ENCODE measurements at regions not wholly inside any gene's neighbourhood (a gene's known extent, or its start where the extent isn't known, plus 50 kb on each side); places are given as distances from the start of the nearest gene placed in this dataset.
"Not testable (repeated sequence)": the region's sequence is repeated elsewhere in the genome, so short reads cannot be mapped to it uniquely, and the experiment has no call there.

DNA sequence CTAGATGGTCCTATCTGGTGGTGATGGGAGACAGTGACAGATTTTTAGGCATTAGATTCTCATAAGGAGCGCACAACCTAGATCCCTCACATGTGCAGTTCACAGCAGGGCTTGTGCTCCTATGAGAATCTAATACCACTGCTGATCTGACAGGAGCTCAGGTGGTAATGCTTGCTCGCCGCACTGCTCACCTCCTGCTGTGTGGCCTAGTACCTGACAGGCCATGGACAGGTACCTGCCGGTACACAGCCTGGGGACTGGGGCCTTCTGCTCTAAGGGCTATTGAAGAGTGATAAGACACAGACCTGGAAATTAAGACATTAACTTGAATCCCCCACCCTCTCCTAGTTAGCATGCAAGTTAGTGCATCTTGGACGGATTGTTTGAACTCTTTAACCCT lies 64.4 kb downstream of the KLRB1 start:
- not testable (repeated sequence) for H3K4me3 ChIP-seq (replicated peaks; ENCODE audit: low read depth, low read length)

DNA sequence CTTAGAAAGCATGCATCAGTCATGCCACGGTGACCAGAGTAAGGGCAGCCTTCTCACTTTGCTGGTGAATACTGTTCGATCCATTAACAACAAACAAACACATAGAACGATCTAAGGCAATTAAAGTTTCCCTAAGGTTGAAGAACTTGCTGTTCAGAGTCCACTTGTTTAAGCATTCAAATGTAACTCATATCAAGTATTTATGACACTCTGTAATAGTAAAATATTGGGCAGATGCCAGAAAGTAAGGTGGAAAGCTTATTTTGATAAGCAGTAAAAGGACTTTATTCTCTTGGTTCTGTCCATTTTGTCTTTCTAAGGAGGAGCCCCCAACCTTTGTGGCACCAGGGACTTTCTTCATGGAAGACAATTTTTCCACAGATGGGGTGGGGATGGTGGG lies 64.9 kb downstream of the KLRB1 start:
- H3K4me3 ChIP-seq (replicated peaks; ENCODE audit: low read depth, low read length); DNase-seq (ENCODE audit: extremely low read depth, low read depth): not testable (repeated sequence)

More for the DNA sequence above, 64.4 kb downstream of the KLRB1 start:
- not testable (repeated sequence) for DNase-seq (ENCODE audit: extremely low read depth, low read depth)

DNA sequence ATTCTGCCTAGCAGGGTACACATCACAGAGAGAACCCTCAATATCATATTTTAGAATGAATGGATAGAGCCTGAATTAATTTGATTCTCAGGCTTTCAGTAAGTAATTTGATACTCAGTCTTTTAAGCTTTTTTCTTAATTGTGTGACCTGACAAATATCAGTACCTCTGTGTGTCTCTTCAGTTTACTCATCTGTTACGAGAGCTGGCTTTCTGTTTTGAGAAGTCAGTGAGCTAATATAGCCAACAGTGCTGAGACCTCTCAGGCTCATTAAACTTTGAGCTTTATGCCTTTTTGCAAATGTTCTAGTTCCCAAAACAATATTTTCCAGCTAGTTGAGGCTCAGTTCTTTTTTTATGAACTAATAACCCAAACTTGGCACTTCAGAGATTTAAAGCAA lies 91.8 kb downstream of the KLRB1 start:
- not testable (repeated sequence) for H3K4me3 ChIP-seq (replicated peaks; ENCODE audit: low read depth, low read length)

DNA sequence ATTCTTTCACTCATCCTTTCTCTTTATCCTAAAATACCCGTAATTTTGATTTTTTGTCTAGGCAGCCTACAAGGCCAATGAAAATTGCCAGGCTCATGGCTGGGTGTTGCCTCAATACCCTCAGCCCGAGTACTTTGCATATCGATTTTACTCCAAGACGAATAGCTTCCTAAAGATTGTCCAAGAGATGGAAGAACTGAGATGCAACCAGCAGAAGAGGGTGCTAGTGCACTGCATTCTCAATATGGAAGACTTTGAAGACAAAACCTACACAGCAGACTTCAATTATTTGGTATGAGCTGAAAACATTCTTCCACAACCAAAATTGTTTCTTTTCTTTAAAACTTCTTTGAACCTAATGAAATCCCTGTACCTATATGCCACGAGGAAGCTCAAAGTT lies 95.0 kb downstream of the KLRB1 start:
- not testable (repeated sequence) for DNase-seq (ENCODE audit: extremely low read depth, low read depth); H3K4me3 ChIP-seq (replicated peaks; ENCODE audit: low read depth, low read length)

More for the DNA sequence above, 91.8 kb downstream of the KLRB1 start:
- not testable (repeated sequence) for DNase-seq (ENCODE audit: extremely low read depth, low read depth)

DNA sequence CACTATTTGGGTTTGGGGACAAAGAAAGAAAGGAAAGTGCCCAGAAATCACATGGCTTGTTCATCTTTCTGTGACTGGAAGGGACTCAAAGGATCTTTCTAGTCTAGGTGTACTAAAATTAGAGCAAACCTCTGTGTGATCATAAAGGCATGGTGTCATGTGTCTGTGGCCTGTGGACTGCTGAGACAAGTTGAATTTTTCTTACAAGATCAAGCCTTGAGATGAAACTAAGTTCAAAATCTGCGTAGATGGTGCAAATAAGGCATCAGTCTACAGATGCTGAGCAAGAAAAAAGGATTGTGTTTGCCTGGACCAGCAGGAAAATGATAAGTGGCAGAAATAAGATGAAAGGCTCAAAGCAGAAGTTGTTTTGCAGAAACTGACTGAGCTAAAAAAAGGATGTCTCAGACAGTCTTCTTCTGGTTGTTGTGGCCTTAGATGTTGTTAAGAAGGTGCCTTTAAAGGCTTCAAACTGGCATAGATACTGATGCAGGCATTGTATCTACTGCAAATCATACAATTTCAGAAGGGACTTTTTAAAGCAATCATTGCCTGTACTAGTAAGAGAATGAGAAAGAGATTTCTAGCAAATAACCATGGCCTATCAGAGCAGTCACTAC lies 97.2 kb downstream of the KLRB1 start:
- not testable (repeated sequence) for H3K4me3 ChIP-seq (replicated peaks; ENCODE audit: low read depth, low read length); DNase-seq (ENCODE audit: extremely low read depth, low read depth)

DNA sequence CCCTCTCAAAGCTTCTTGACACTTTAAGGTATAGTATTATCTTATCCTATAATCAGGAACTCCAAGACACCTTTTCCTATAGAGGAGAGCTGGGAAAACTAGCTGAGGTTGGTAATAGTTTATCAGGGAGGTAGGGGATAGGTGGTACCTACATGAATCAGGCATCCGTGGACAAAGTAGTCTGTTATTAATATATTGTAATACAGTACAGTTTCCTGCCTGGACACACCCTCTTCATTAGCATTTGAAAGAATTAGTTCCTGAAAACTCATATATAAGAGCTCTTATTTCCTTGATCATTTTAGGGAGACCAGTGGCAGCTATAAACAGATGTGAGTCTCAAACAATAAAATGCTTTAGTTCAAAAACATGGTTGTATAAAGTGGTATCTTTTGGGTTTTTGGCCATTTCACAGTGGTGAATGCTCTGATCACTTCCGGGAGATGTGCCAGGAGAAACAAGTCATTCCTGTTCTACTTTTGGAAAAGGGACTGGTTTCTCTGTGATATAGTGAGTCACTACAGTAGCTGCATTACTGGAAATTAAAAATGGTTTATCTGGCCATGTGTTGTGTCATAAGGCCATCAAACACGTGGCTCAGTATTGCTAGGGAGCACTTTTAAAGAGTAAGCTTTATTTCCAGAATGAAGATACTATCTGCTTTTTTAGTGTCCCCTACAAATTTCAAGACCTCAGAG lies 98.1 kb downstream of the KLRB1 start:
- DNase-seq (ENCODE audit: extremely low read depth, low read depth) = no peak
- TF ChIP-seq, protein P1, sequence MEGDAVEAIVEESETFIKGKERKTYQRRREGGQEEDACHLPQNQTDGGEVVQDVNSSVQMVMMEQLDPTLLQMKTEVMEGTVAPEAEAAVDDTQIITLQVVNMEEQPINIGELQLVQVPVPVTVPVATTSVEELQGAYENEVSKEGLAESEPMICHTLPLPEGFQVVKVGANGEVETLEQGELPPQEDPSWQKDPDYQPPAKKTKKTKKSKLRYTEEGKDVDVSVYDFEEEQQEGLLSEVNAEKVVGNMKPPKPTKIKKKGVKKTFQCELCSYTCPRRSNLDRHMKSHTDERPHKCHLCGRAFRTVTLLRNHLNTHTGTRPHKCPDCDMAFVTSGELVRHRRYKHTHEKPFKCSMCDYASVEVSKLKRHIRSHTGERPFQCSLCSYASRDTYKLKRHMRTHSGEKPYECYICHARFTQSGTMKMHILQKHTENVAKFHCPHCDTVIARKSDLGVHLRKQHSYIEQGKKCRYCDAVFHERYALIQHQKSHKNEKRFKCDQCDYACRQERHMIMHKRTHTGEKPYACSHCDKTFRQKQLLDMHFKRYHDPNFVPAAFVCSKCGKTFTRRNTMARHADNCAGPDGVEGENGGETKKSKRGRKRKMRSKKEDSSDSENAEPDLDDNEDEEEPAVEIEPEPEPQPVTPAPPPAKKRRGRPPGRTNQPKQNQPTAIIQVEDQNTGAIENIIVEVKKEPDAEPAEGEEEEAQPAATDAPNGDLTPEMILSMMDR (IDR thresholded peaks at IDR 0.05; ENCODE audit: low read depth, low read length, missing control alignments) = no peak
- no peak overlapping the region for H3K4me3 ChIP-seq (replicated peaks; ENCODE audit: low read depth, low read length)

DNA sequence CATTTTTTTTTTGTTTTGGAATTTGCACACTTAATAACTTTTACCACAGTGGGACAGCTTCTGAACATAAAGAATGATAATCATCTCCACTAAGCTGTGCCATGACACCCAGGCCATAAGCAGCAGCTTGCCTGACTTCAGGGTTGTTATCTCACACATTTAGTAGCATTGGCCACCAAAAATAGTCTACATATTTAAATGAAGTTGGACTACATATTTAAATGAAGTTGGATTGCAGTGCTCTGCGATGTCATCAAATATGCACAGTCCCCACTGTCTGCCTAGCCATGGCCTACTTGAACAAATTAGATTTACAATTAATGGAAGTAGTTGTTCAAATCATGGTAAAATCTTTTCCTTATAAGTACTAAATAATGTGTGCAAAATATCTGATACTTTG lies 101.0 kb downstream of the KLRB1 start:
- TF ChIP-seq, protein P1 (IDR thresholded peaks at IDR 0.05; ENCODE audit: low read depth, low read length, missing control alignments) = no peak
- H3K4me3 ChIP-seq (replicated peaks; ENCODE audit: low read depth, low read length) = no peak overlapping the region
- no peak for DNase-seq (ENCODE audit: extremely low read depth, low read depth)

DNA sequence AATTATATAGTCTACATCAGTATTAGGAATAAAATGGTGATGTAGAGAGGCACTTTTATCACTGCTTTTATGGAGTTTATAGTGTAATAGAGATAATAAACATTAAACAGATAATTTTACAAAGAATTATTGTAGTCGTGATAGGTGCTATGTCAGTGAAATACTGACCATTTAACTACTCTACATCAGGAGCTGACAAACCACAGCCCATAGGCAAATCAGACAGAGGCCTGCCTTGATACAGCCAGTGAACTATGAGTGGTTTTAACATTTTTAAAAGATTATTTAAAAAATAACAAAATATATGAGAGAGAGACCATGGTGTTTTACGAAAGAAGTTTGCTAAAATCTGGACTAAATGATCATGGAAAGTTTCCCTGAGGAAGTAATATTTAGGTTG lies 104.3 kb downstream of the KLRB1 start:
- not testable (repeated sequence) for DNase-seq (ENCODE audit: extremely low read depth, low read depth); H3K4me3 ChIP-seq (replicated peaks; ENCODE audit: low read depth, low read length)

DNA sequence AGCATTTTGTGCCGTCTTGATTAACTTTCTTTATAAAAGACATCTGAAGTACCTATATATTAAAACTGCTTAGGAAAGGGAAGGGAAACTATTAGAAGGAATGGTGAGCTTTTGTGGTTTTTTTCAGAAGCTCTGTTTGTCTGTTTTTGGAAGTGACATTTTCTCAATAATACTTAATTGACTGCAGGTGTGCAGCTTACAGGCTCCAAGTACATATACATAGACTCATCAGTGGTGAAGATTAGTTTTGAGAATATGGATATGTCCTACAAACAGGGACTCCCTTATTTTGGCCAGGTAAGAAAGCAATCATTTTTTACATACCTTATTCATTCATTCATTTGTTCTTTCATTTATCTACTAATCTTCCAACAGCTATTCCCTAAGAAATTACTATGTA lies 104.9 kb downstream of the KLRB1 start:
- H3K4me3 ChIP-seq (replicated peaks; ENCODE audit: low read depth, low read length); DNase-seq (ENCODE audit: extremely low read depth, low read depth): not testable (repeated sequence)

DNA sequence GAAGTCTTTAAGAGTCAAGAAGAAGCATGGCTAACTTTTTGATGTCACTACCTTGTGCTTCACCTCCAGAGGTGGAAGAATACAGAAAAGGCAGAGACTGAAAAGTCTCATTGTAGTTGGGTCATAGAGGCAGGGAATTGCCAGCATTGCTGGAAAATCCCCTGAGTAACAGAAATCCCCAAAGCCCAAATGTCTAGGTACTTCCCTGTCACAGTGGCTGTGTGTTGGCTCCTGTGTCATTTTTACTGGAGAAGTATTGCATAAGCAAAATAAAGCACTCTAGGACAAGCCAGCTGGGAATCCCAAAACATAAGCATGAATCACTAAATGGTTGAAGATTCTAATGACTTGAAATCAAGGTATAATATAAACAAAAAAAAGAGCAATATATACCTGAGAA lies 114.4 kb downstream of the KLRB1 start:
- DNase-seq (ENCODE audit: extremely low read depth, low read depth); H3K4me3 ChIP-seq (replicated peaks; ENCODE audit: low read depth, low read length): not testable (repeated sequence)

DNA sequence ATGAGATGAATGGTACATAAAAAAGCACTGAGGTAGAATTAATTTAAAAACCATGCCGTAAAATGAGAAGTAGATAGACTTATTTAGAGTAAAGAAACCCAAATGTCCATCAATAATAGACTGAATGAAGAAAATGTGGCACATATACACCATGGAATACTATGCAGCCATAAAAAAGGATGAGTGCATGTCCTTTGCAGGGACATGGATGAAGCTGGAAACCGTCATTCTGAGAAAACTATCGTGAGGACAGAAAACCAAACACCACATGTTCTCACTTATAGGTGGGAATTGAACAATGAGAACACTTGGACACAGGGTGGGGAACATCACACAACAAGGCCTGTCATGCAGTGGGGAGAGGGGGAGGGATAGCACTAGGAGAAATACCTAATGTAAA lies 126.4 kb downstream of the KLRB1 start:
- not testable (repeated sequence) for H3K4me3 ChIP-seq (replicated peaks; ENCODE audit: low read depth, low read length); DNase-seq (ENCODE audit: extremely low read depth, low read depth)

DNA sequence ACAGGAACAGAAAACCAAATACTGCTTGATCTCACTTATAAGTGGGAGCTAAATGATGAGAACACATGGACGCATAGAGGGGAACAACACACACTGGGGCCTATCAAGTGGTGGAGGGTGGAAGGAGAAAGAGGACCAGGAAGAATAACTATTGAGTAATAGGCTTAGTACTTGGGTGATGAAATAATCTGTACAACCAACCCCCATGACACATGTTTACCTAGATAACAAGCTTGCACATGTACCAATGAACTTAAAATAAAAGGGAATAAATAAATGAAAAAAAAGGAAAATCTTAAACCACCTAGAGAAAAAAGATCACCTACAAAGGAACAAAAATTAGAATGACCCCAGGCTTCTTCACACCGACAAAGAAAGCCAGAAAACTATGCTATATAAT lies 133.5 kb downstream of the KLRB1 start:
- DNase-seq (ENCODE audit: extremely low read depth, low read depth); H3K4me3 ChIP-seq (replicated peaks; ENCODE audit: low read depth, low read length): not testable (repeated sequence)

DNA sequence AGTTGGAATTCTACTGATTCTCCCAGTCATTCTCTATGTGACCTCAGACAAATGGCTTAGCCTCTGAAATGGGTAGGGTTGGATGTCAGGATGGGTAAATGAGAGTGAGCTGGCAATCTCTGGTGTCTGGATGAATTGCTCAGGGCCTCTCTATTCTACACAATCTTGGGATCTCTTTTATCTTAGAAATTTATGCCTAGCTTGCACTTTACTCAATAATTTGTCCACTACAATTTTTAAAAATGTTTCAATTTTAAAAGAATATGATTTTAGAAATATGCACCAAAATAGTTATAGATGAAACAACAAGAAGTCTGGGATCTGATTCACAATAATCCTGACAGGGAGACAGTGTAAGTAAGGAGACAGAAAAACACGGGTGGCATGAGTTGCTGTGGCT lies 134.1 kb downstream of the KLRB1 start:
- DNase-seq (ENCODE audit: extremely low read depth, low read depth); H3K4me3 ChIP-seq (replicated peaks; ENCODE audit: low read depth, low read length): not testable (repeated sequence)

DNA sequence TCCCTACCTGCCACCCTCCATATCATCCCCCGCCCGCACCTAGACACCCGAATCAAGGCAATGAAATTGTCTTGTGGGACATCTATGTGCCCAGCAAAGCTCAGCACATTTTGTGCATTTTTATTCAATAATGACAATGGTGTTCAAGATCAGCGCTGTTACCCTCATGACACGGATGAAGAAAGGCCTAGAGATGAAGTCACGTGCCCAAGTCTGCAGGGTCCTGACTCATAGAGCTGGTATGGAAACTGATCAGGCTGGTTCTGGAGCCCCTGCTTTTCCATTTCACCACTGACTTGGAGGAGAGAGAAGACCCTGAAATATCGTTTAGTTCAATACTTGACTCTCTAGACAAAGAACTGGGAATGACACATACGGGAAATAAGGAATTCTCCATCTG lies 136.2 kb downstream of the KLRB1 start:
- not testable (repeated sequence) for DNase-seq (ENCODE audit: extremely low read depth, low read depth)

DNA sequence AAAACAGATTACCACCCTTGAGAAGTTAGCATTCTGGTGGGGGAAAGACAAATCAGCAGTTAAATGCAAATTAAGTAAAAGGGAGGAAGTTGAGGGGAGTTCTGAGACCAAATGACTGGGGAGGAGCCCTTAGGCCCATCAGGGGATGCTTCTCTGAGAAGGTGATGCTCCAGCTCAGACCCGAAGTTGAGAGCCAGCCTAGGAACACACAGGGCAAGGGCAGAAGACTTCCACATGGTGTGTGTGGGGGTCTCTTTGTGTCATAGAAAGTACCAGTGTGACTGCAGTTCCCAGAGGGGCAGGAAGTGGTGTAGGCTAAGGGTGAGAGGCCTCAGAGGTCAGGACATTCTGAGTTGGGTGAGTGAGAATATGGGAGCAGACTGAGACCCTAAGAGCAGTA lies 137.3 kb downstream of the KLRB1 start:
- H3K4me3 ChIP-seq (replicated peaks; ENCODE audit: low read depth, low read length); DNase-seq (ENCODE audit: extremely low read depth, low read depth): not testable (repeated sequence)

More for the DNA sequence above, 136.2 kb downstream of the KLRB1 start:
- H3K4me3 ChIP-seq (replicated peaks; ENCODE audit: low read depth, low read length) = not testable (repeated sequence)

DNA sequence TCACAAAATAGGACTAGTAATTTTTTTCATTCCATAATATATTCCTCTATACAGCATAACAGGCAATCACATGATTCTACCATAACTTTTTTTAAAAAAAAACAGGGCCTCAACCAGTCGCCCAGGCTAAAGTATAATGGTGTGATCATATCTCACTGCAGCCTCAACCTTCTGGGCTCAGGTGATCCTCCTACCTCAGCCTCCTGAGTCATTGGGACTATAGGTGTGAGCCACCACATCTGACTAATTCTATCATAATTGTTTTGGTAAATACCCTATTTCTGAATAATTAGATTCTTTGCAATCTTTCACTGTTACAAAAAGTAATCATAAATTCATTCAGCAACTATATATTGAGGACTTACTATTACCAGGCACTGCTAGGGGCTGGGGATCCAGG lies 137.8 kb downstream of the KLRB1 start:
- DNase-seq (ENCODE audit: extremely low read depth, low read depth); H3K4me3 ChIP-seq (replicated peaks; ENCODE audit: low read depth, low read length): not testable (repeated sequence)

DNA sequence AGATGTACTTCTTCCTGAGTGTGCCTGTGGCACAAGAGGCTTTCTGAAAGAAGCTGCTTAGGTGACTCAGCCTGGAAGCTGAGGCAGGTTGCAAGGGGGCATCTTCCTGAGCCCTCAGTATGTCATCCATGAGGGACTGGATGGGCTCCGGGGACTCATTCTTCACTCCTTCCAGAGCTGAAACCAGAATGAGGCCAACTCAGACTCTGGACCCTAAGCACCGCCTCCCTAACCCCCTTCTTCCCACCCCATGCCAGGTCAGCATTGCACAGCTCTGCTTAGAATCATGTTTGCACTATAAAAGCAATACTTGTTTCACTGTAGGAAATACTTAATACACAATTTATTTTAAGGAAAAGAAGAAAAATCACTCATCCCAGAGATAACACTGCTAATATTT lies 138.3 kb downstream of the KLRB1 start:
- H3K4me3 ChIP-seq (replicated peaks; ENCODE audit: low read depth, low read length); DNase-seq (ENCODE audit: extremely low read depth, low read depth): not testable (repeated sequence)
